Brain microvascular endothelial cell (primary cell): ENCODE measurements at regions not wholly inside any gene's neighbourhood (a gene's known extent, or its start where the extent isn't known, plus 50 kb on each side); places are given as distances from the start of the nearest gene placed in this dataset.

Experiments
- DNase-seq: peaks from one replicate; pipeline ENCODE4 v3.0.0-alpha.2; 2020
- H3K27ac ChIP-seq: fragments of 250-450 bp; sonication (Bioruptor Pico); 2 replicates; pipeline ENCODE4 v1.5.1; 2020; ENCODE audit warnings: mild to moderate bottlenecking, moderate library complexity
- H3K27me3 ChIP-seq: fragments of 250-450 bp; sonication (Bioruptor Pico); replicated peaks from 2 replicates; pipeline ENCODE4 v1.5.1; 2020; ENCODE audit warnings: mild to moderate bottlenecking
- H3K36me3 ChIP-seq: fragments of 250-450 bp; sonication (Bioruptor Pico); replicated peaks from 2 replicates; pipeline ENCODE4 v1.5.1; 2020; ENCODE audit warnings: mild to moderate bottlenecking
- H3K4me3 ChIP-seq: 2 replicates; pipeline ENCODE4 v1.5.1; 2011; ENCODE audit warnings: low read depth, mild to moderate bottlenecking, control low read depth, low read length, moderate library complexity
- in situ Hi-C: cut with HindIII; loops from 2 replicates; pipeline ENCODE4 v1.10.0; 2017; ENCODE audit warnings: low sequenced_read_pairs, low pct_ligation_motif_present
- TF ChIP-seq, protein P1 (sequence below): IDR thresholded peaks from 2 replicates; pipeline ENCODE4 v1.5.1; 2011; ENCODE audit warnings: low read depth, mild to moderate bottlenecking, moderate library complexity, low read length, control low read depth, inconsistent platforms; ENCODE audit errors: missing control alignments

DNA sequence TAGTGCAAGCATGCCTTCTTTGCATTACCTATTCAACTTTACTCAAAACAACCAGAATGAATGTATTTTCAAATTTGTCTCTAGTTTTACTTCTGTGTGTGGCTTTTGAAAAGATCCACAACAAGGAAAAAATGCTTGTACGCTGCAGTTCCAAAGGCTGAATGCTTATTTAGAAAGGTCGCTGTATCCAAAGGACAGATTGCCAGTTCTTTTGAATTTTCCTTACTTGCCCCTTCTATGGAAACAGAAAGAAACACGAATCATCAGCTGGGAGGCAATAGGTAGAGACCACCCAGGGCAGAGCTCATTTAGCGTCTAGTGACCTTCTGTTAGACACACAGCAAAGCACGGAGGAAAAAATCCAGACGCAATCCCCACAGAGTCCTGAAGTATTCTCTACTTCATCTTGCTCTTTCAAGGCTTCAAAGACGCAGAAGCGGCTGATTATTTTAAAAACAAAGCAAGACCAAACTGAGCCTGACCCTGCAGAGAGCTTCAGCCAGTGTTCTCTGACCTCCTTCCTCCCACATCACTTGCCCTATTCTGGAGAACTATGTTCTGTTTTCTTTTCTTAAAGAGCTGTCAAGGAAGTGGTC, 674.6 kb upstream of the SGCG start:
- H3K27me3 ChIP-seq = no peaks in the 10 kb centered on the region
- no peak overlapping the region for H3K27ac ChIP-seq
- no peak for DNase-seq
- in situ Hi-C loops = no loop called here
- TF ChIP-seq, protein P1, sequence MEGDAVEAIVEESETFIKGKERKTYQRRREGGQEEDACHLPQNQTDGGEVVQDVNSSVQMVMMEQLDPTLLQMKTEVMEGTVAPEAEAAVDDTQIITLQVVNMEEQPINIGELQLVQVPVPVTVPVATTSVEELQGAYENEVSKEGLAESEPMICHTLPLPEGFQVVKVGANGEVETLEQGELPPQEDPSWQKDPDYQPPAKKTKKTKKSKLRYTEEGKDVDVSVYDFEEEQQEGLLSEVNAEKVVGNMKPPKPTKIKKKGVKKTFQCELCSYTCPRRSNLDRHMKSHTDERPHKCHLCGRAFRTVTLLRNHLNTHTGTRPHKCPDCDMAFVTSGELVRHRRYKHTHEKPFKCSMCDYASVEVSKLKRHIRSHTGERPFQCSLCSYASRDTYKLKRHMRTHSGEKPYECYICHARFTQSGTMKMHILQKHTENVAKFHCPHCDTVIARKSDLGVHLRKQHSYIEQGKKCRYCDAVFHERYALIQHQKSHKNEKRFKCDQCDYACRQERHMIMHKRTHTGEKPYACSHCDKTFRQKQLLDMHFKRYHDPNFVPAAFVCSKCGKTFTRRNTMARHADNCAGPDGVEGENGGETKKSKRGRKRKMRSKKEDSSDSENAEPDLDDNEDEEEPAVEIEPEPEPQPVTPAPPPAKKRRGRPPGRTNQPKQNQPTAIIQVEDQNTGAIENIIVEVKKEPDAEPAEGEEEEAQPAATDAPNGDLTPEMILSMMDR = no peak
- H3K4me3 ChIP-seq = no peak overlapping the region
- H3K36me3 ChIP-seq = no peaks in the 10 kb centered on the region

DNA sequence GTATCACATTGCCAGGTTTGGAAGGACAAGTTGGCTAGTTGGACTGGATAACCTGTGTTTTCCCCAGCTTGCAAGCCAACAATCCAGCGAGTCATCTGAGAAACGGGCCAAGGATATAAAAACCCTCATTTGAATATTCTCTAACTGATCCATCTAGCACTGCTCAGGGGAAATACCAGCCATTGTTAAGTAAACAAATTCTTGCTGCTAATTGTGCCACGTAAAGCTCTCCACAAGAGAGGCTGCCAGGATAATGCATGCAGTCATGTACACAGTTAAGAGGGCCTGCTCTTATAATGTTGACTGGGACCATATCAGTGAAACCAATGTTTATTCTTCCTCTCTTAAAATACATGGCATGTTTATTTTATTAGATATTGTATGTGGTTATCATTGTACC, 663.2 kb upstream of the SGCG start:
- Histone ChIP-seq H3K27me3 (no peaks in the 10 kb centered on the region), H3K36me3 (no peaks in the 10 kb centered on the region), H3K27ac (no peak overlapping the region), H3K4me3 (no peak overlapping the region)
- in situ Hi-C loops = no loop called here
- TF ChIP-seq, protein P1 = no peak
- DNase-seq = no peak

DNA sequence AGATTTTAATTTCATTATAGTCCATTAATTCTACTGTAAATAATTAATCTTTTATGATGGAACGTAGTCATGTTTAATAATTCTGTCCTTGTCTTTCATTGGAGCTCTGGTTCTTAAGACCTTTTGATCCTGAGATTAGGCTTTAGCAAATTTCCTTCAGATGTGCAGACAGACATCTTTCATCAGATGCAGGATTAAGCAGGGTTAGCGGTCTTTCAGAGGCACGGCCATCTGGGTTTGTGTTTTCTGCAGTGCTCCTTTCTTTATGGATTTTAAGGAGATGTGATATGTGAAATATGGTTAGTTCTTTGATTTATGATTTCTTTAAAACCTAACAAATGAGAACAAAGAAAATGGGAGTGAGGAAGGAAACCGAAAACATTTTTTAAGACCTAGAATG, 643.9 kb upstream of the SGCG start:
- H3K27me3 ChIP-seq = no peaks in the 10 kb centered on the region
- H3K4me3 ChIP-seq = no peak overlapping the region
- in situ Hi-C loops = no loop called here
- H3K36me3 ChIP-seq = no peaks in the 10 kb centered on the region
- TF ChIP-seq, protein P1 = no peak
- DNase-seq = no peak
- H3K27ac ChIP-seq = no peak overlapping the region

DNA sequence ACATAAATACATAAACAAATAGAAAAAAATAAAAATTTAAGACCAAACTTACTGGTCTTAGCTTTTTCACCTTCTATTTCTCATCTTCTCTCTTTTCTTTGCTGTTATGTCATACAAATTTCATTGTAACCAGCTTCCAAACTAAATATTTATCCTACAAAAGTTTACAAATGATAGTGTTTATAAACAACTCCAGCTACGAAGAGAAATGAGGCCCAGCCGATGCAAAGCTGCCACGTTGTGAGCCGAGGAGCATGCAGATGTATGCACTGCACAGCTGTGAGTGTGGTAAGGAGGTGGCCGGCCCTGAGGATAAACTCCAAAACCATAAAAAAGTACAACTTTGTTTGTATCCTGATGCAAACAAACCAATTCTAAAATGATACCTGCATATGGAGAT, 642.4 kb upstream of the SGCG start:
- H3K27ac ChIP-seq = no peak overlapping the region
- TF ChIP-seq, protein P1 = no peak
- no peak for DNase-seq
- in situ Hi-C loops = no loop called here
- no peak overlapping the region for H3K4me3 ChIP-seq
- H3K36me3 ChIP-seq = no peaks in the 10 kb centered on the region
- H3K27me3 ChIP-seq = no peaks in the 10 kb centered on the region

DNA sequence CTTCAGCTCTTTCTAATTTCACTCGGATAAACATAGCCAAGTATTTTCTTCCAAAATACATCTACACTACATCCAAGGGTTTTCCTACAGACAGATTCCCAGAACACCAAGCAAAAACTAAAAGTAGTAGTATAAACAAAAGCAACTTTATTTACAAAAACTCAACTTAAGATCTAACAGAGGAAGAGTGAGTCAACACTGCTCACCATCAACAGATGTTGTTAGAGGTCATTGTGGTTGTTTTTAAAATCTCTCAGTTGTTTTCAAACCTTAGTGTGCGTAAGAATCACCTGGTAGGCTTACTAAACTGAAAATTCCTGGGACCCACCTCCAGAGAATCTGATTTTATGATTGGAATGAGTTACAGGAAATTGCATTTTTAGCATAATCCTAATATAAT, 631.7 kb upstream of the SGCG start:
- TF ChIP-seq, protein P1 = no peak
- Histone ChIP-seq H3K36me3 (no peaks in the 10 kb centered on the region), H3K27ac (no peak overlapping the region), H3K27me3 (no peaks in the 10 kb centered on the region), H3K4me3 (no peak overlapping the region)
- no peak for DNase-seq
- in situ Hi-C loops = no loop called here

DNA sequence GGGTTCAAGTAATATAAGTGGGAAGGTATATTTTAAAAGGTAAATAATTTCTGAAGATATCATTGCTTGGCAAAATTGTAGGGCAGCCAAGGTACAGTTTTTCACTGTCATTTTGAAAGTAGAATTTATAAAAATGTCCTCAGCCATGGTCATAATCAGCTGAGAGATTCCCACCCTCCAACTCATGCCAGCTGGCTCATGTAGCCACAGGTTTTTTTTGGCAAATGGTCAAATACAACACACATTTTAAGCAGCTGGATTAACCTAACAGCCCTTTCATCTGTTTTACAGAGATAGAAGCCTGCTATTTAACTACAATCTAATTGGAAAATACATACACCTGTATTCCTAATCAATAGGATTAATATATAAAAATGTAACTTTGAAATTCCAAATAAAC, 619.2 kb upstream of the SGCG start:
- in situ Hi-C loops = no loop called here
- Histone ChIP-seq H3K27ac (no peak overlapping the region), H3K4me3 (no peak overlapping the region), H3K27me3 (no peaks in the 10 kb centered on the region), H3K36me3 (no peaks in the 10 kb centered on the region)
- TF ChIP-seq, protein P1 = no peak
- DNase-seq = no peak
